ENCODE measurements at regions not wholly inside any gene's neighbourhood (a gene's known extent, or its start where the extent isn't known, plus 50 kb on each side); places are given as distances from the start of the nearest gene placed in this dataset.

GRCh38 chr5:4080370-4080769 lies 484.7 kb downstream of the IRX1 start:
- DNase-seq, result no peak
- Mint-ChIP-seq H3K4me1 (no peaks in the 10 kb centered on the region), H3K4me3 (no peak overlapping the region), H3K27me3 (peaks cover 0 to 4% (median 0%) of the 10 kb centered on the region in 5 donors), H3K9me3 (peaks cover 0 to 16% (median 3%) of the 10 kb centered on the region in 11 donors), H3K36me3 (no peaks in the 10 kb centered on the region), H3K27ac (no peak overlapping the region)
- ChIA-PET POLR2A (no interaction called here), CTCF (no interaction called here)
- no peaks in the 10 kb centered on the region for H3K27me3 ChIP-seq (ENCODE audit: control insufficient read depth in 2 of 2, insufficient read depth in 2 of 2, low read length in 2 of 2)
- peak; percentile 10 for ATAC-seq
- H3K4me1 ChIP-seq (ENCODE audit: control insufficient read depth in 2 of 2, insufficient read depth in 2 of 2, low read length in 2 of 2), result no peaks in the 10 kb centered on the region
- intact Hi-C loops (cut with micrococcal nuclease), result no loop called here
- H3K4me3 ChIP-seq (ENCODE audit: low read length), result no peak overlapping the region
- H3K9me3 ChIP-seq (ENCODE audit: control insufficient read depth in 2 of 3, low read length in 3 of 3), result no peaks in the 10 kb centered on the region
- H3K27ac ChIP-seq (ENCODE audit: low read depth, low read length), result no peak overlapping the region
- H3K36me3 ChIP-seq (ENCODE audit: control insufficient read depth in 2 of 3, insufficient read depth in 3 of 3, low read length in 3 of 3), result no peaks in the 10 kb centered on the region

GRCh38 chr5:4081059-4081458 lies 485.4 kb downstream of the IRX1 start:
- ChIA-PET POLR2A (no interaction called here), CTCF (no interaction called here)
- no peaks in the 10 kb centered on the region for H3K36me3 ChIP-seq (ENCODE audit: control insufficient read depth in 2 of 3, insufficient read depth in 3 of 3, low read length in 3 of 3)
- no peak overlapping the region for H3K27ac ChIP-seq (ENCODE audit: low read depth, low read length)
- DNase-seq (no peak), ATAC-seq (no peak)
- Mint-ChIP-seq H3K27ac (no peak overlapping the region), H3K27me3 (peaks cover 0 to 4% (median 0%) of the 10 kb centered on the region in 5 donors), H3K4me1 (no peaks in the 10 kb centered on the region), H3K36me3 (no peaks in the 10 kb centered on the region), H3K9me3 (peaks cover 0 to 14% (median 2%) of the 10 kb centered on the region in 11 donors), H3K4me3 (no peak overlapping the region)
- H3K9me3 ChIP-seq (ENCODE audit: control insufficient read depth in 2 of 3, low read length in 3 of 3), result no peaks in the 10 kb centered on the region
- no peak overlapping the region for H3K4me3 ChIP-seq (ENCODE audit: low read length)
- H3K27me3 ChIP-seq (ENCODE audit: control insufficient read depth in 2 of 2, insufficient read depth in 2 of 2, low read length in 2 of 2), result no peaks in the 10 kb centered on the region
- intact Hi-C loops (cut with micrococcal nuclease), result no loop called here
- no peaks in the 10 kb centered on the region for H3K4me1 ChIP-seq (ENCODE audit: control insufficient read depth in 2 of 2, insufficient read depth in 2 of 2, low read length in 2 of 2)

- intact Hi-C loops (cut with micrococcal nuclease), result no loop called here
- no peak overlapping the region for H3K27ac Mint-ChIP-seq
Observed at GRCh38 chr5:4081466-4081865, 485.8 kb downstream of the IRX1 start.

GRCh38 chr5:4082966-4083564 lies 487.4 kb downstream of the IRX1 start:
- no peak overlapping the region for H3K4me3 ChIP-seq (ENCODE audit: low read length)
- Mint-ChIP-seq H3K9me3 (peaks cover 0 to 11% (median 6%) of the 10 kb centered on the region in 11 donors), H3K27ac (no peak overlapping the region), H3K36me3 (no peaks in the 10 kb centered on the region), H3K27me3 (peaks cover 0 to 4% (median 0%) of the 10 kb centered on the region in 5 donors), H3K4me3 (no peak overlapping the region), H3K4me1 (no peaks in the 10 kb centered on the region)
- H3K4me1 ChIP-seq (ENCODE audit: control insufficient read depth in 2 of 2, insufficient read depth in 2 of 2, low read length in 2 of 2), result no peaks in the 10 kb centered on the region
- CTCF ChIA-PET, result no interaction called here
- ATAC-seq (no peak), DNase-seq (no peak)
- no peaks in the 10 kb centered on the region for H3K36me3 ChIP-seq (ENCODE audit: control insufficient read depth in 2 of 3, insufficient read depth in 3 of 3, low read length in 3 of 3)
- H3K9me3 ChIP-seq (ENCODE audit: control insufficient read depth in 2 of 3, low read length in 3 of 3), result no peaks in the 10 kb centered on the region
- intact Hi-C loops (cut with micrococcal nuclease), result no loop called here
- no peaks in the 10 kb centered on the region for H3K27me3 ChIP-seq (ENCODE audit: control insufficient read depth in 2 of 2, insufficient read depth in 2 of 2, low read length in 2 of 2)
- H3K27ac ChIP-seq (ENCODE audit: low read depth, low read length), result no peak overlapping the region
- POLR2A ChIA-PET, result no interaction called here

More at GRCh38 chr5:4081466-4081865, 485.8 kb downstream of the IRX1 start:
- no peaks in the 10 kb centered on the region for H3K4me1 ChIP-seq (ENCODE audit: control insufficient read depth in 2 of 2, insufficient read depth in 2 of 2, low read length in 2 of 2)
- Mint-ChIP-seq H3K9me3 (peaks cover 0 to 14% (median 4%) of the 10 kb centered on the region in 11 donors), H3K4me3 (no peak overlapping the region), H3K36me3 (no peaks in the 10 kb centered on the region), H3K4me1 (no peaks in the 10 kb centered on the region), H3K27me3 (peaks cover 0 to 4% (median 0%) of the 10 kb centered on the region in 5 donors)
- ChIA-PET CTCF (no interaction called here), POLR2A (no interaction called here)
- ATAC-seq (no peak), DNase-seq (no peak)
- no peaks in the 10 kb centered on the region for H3K27me3 ChIP-seq (ENCODE audit: control insufficient read depth in 2 of 2, insufficient read depth in 2 of 2, low read length in 2 of 2)
- H3K9me3 ChIP-seq (ENCODE audit: control insufficient read depth in 2 of 3, low read length in 3 of 3), result no peaks in the 10 kb centered on the region
- H3K27ac ChIP-seq (ENCODE audit: low read depth, low read length), result no peak overlapping the region
- no peaks in the 10 kb centered on the region for H3K36me3 ChIP-seq (ENCODE audit: control insufficient read depth in 2 of 3, insufficient read depth in 3 of 3, low read length in 3 of 3)
- H3K4me3 ChIP-seq (ENCODE audit: low read length), result no peak overlapping the region

GRCh38 chr5:4083591-4084337 lies 488.1 kb downstream of the IRX1 start:
- no peak overlapping the region for H3K4me3 Mint-ChIP-seq
- H3K4me1 Mint-ChIP-seq, result no peaks in the 10 kb centered on the region
- Histone ChIP-seq H3K4me3 (ENCODE audit: low read length) (no peak overlapping the region), H3K9me3 (ENCODE audit: control insufficient read depth in 2 of 3, low read length in 3 of 3) (no peaks in the 10 kb centered on the region), H3K4me1 (ENCODE audit: control insufficient read depth in 2 of 2, insufficient read depth in 2 of 2, low read length in 2 of 2) (no peaks in the 10 kb centered on the region), H3K36me3 (ENCODE audit: control insufficient read depth in 2 of 3, insufficient read depth in 3 of 3, low read length in 3 of 3) (no peaks in the 10 kb centered on the region), H3K27me3 (ENCODE audit: control insufficient read depth in 2 of 2, insufficient read depth in 2 of 2, low read length in 2 of 2) (no peaks in the 10 kb centered on the region), H3K27ac (ENCODE audit: low read depth, low read length) (no peak overlapping the region)
- ChIA-PET POLR2A (no interaction called here), CTCF (no interaction called here)
- intact Hi-C loops (cut with micrococcal nuclease), result no loop called here
- ATAC-seq, result no peak
- peaks cover 0 to 11% (median 6%) of the 10 kb centered on the region in 11 donors for H3K9me3 Mint-ChIP-seq
- H3K27me3 Mint-ChIP-seq, result peaks cover 0 to 4% (median 0%) of the 10 kb centered on the region in 5 donors
- no peak overlapping the region for H3K27ac Mint-ChIP-seq
- H3K36me3 Mint-ChIP-seq, result no peaks in the 10 kb centered on the region
- no peak for DNase-seq

GRCh38 chr5:4086081-4086480 lies 490.4 kb downstream of the IRX1 start:
- Mint-ChIP-seq H3K36me3 (no peaks in the 10 kb centered on the region), H3K9me3 (peaks cover 0 to 6% (median 0%) of the 10 kb centered on the region in 11 donors), H3K4me3 (no peak overlapping the region), H3K27ac (no peak overlapping the region), H3K27me3 (no peaks in the 10 kb centered on the region), H3K4me1 (no peaks in the 10 kb centered on the region)
- intact Hi-C loops (cut with micrococcal nuclease), result no loop called here
- H3K9me3 ChIP-seq (ENCODE audit: control insufficient read depth in 2 of 3, low read length in 3 of 3), result no peaks in the 10 kb centered on the region
- H3K36me3 ChIP-seq (ENCODE audit: control insufficient read depth in 2 of 3, insufficient read depth in 3 of 3, low read length in 3 of 3), result no peaks in the 10 kb centered on the region
- H3K27ac ChIP-seq (ENCODE audit: low read depth, low read length), result no peak overlapping the region
- DNase-seq (no peak), ATAC-seq (no peak)
- ChIA-PET CTCF (no interaction called here), POLR2A (no interaction called here)
- H3K27me3 ChIP-seq (ENCODE audit: control insufficient read depth in 2 of 2, insufficient read depth in 2 of 2, low read length in 2 of 2), result no peaks in the 10 kb centered on the region
- no peak overlapping the region for H3K4me3 ChIP-seq (ENCODE audit: low read length)
- H3K4me1 ChIP-seq (ENCODE audit: control insufficient read depth in 2 of 2, insufficient read depth in 2 of 2, low read length in 2 of 2), result no peaks in the 10 kb centered on the region

GRCh38 chr5:4087110-4087509 lies 491.5 kb downstream of the IRX1 start:
- H3K4me3 ChIP-seq (ENCODE audit: low read length), result no peak overlapping the region
- no peak overlapping the region for H3K27ac ChIP-seq (ENCODE audit: low read depth, low read length)
- no peaks in the 10 kb centered on the region for H3K4me1 ChIP-seq (ENCODE audit: control insufficient read depth in 2 of 2, insufficient read depth in 2 of 2, low read length in 2 of 2)
- Mint-ChIP-seq H3K4me3 (no peak overlapping the region), H3K27me3 (no peaks in the 10 kb centered on the region), H3K9me3 (peaks cover 0 to 6% (median 0%) of the 10 kb centered on the region in 11 donors), H3K36me3 (no peaks in the 10 kb centered on the region), H3K4me1 (no peaks in the 10 kb centered on the region), H3K27ac (no peak overlapping the region)
- ChIA-PET POLR2A (no interaction called here), CTCF (no interaction called here)
- DNase-seq (no peak), ATAC-seq (no peak)
- intact Hi-C loops (cut with micrococcal nuclease), result no loop called here
- H3K9me3 ChIP-seq (ENCODE audit: control insufficient read depth in 2 of 3, low read length in 3 of 3), result no peaks in the 10 kb centered on the region
- H3K27me3 ChIP-seq (ENCODE audit: control insufficient read depth in 2 of 2, insufficient read depth in 2 of 2, low read length in 2 of 2), result no peaks in the 10 kb centered on the region
- no peaks in the 10 kb centered on the region for H3K36me3 ChIP-seq (ENCODE audit: control insufficient read depth in 2 of 3, insufficient read depth in 3 of 3, low read length in 3 of 3)
